ENCODE measurements at regions not wholly inside any gene's neighbourhood (a gene's known extent, or its start where the extent isn't known, plus 50 kb on each side); places are given as distances from the start of the nearest gene placed in this dataset.
"Not testable (repeated sequence)": the region's sequence is repeated elsewhere in the genome, so short reads cannot be mapped to it uniquely, and the experiment has no call there.

- no peak for ATAC-seq
- peaks cover 3% of the 10 kb centered on the region for H3K27me3 Mint-ChIP-seq (ENCODE audit: low read depth)
- no peak for DNase-seq
- no peak overlapping the region for H3K4me3 Mint-ChIP-seq
- ChIA-PET POLR2A (no interaction called here), CTCF (interaction anchor here (1.2 kb wide), 1 partner anchor 14 kb away, joined by 3 read pairs; no protein-coding TSS in a partner anchor)
- H3K36me3 Mint-ChIP-seq (ENCODE audit: low read depth): no peaks in the 10 kb centered on the region
- no peaks in the 10 kb centered on the region for H3K9me3 Mint-ChIP-seq (ENCODE audit: insufficient read depth)
- no peaks in the 10 kb centered on the region for H3K4me1 Mint-ChIP-seq (ENCODE audit: low read depth)
- no peak overlapping the region for H3K27ac Mint-ChIP-seq
These were observed 63.9 kb upstream of the PHLPP1 start for GRCh38 chr18:62651276-62652056.

DNA sequence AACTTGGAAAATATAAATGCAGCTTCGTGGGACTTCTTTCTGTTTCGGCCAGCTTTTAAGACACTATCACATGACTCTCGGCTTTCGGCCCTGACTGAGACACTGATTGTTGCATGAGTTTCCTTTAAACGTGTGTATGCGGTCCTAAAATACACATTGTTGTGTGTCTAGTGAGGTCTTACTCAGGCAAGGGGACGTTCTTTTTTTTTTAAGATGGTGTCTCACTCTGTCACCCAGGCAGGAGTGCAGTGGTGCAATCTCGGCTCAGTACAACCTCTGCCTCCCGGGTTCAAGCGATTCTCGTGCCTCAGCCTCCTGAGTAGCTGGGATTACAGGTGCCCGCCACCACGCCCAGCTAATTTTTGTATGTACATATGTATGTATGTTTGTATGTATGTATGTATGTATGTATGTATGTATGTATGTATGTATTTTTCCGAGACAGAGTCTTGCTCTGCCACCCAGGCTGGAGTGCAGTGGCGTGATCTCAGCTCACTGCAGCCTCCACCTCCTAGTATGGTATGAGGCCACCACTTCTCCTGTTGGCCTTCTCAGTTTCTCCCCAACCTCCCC, 63.2 kb upstream of the PHLPP1 start:
- DNase-seq; H3K9me3 Mint-ChIP-seq (ENCODE audit: insufficient read depth); H3K4me1 Mint-ChIP-seq (ENCODE audit: low read depth); H3K27me3 Mint-ChIP-seq (ENCODE audit: low read depth); H3K4me3 Mint-ChIP-seq; ATAC-seq; POLR2A ChIA-PET; H3K27ac Mint-ChIP-seq; H3K36me3 Mint-ChIP-seq (ENCODE audit: low read depth): not testable (repeated sequence)
- CTCF ChIA-PET: interaction anchor here (1.0 to 1.2 kb wide), 2 partner anchors 14 kb away, joined by 3 read pairs; no protein-coding TSS in a partner anchor

DNA sequence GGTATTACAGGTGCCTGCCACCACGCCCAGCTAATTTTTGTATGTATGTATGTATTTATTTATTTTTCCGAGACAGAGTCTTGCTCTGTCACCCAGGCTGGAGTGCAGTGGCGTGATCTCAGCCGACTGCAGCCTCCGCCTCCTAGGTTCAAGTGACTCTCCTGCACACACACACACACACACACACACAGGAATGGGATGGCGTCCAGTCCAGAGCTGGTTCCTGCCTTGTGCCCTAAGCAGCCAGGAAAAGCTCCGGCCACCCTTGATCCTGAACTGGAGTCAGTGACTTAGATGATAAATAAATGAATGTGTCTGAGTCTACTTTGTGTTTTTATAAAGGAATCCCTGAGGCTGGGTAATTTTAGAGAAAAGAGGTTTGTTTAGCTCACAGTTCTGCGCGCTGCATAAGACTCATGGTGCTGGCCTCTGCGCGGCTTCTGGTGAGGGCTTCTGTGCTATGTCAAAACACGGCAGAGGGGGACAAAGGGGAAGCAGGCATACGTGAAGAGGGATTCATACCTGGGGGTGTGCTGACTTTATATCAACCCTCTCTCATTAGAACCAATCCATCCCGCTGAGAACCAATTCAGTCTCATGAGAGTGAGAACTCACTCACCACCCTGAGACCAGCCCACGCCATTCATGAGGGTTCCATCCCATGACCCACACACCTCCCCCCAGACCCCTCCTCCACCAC, 59.7 kb upstream of the PHLPP1 start:
- H3K4me1 Mint-ChIP-seq (ENCODE audit: low read depth): no peaks in the 10 kb centered on the region

DNA sequence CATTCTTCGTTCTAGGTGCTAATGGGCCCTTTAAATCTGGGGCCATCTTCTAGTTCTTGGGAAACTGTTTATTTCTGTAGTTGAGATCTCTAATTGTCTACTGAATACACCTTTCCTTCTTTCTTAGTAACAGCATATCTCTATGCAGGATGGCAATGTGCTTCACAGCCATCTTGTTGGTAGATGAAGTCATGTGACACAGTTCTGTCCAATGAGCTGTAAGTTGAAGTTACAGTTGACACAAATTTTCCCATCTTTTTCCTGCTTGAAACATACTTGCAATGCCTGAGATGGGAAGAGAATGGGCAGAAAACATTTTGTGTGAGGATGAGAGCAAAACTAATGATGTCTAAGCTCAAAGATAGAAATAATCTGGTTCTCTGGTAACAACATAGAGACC, 57.3 kb upstream of the PHLPP1 start:
- Mint-ChIP-seq H3K36me3 (ENCODE audit: low read depth) (no peaks in the 10 kb centered on the region), H3K4me1 (ENCODE audit: low read depth) (no peaks in the 10 kb centered on the region)

More for the DNA sequence above, 59.7 kb upstream of the PHLPP1 start:
- Mint-ChIP-seq H3K27ac (no peak overlapping the region), H3K4me3 (no peak overlapping the region), H3K27me3 (ENCODE audit: low read depth) (peaks cover 3% of the 10 kb centered on the region), H3K36me3 (ENCODE audit: low read depth) (no peaks in the 10 kb centered on the region), H3K9me3 (ENCODE audit: insufficient read depth) (no peaks in the 10 kb centered on the region)
- ChIA-PET CTCF (no interaction called here), POLR2A (no interaction called here)
- no peak for ATAC-seq
- DNase-seq: no peak

DNA sequence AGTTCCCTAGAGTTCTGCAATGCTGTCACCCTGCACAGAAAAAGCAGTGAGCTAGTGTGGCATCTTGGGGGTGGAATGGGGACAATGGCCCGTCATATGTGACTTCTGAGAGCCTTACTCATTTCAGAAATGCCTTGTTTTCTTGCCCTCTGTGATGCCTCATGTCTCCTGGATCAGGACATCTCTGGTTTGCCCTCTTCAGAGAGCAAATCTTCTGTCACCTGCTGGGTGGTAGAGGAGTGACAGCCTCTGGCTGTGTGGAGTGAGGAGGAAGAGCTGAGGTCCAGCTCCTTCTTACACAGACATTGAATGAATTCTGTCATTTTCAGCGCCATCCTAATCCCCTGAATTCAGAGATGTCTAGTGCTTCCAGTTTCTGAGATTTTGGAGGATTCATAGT, 55.6 kb upstream of the PHLPP1 start:
- Mint-ChIP-seq H3K9me3 (ENCODE audit: insufficient read depth) (no peaks in the 10 kb centered on the region), H3K36me3 (ENCODE audit: low read depth) (no peaks in the 10 kb centered on the region), H3K4me1 (ENCODE audit: low read depth) (no peaks in the 10 kb centered on the region), H3K4me3 (no peak overlapping the region), H3K27ac (no peak overlapping the region), H3K27me3 (ENCODE audit: low read depth) (no peaks in the 10 kb centered on the region)
- CTCF ChIA-PET: no interaction called here
- DNase-seq (no peak), ATAC-seq (no peak)
- POLR2A ChIA-PET: no interaction called here

More for the DNA sequence above, 57.3 kb upstream of the PHLPP1 start:
- H3K9me3 Mint-ChIP-seq (ENCODE audit: insufficient read depth): no peaks in the 10 kb centered on the region
- DNase-seq: no peak
- no peaks in the 10 kb centered on the region for H3K27me3 Mint-ChIP-seq (ENCODE audit: low read depth)
- ChIA-PET POLR2A (no interaction called here), CTCF (no interaction called here)
- H3K4me3 Mint-ChIP-seq: no peak overlapping the region
- no peak for ATAC-seq
- H3K27ac Mint-ChIP-seq: no peak overlapping the region

DNA sequence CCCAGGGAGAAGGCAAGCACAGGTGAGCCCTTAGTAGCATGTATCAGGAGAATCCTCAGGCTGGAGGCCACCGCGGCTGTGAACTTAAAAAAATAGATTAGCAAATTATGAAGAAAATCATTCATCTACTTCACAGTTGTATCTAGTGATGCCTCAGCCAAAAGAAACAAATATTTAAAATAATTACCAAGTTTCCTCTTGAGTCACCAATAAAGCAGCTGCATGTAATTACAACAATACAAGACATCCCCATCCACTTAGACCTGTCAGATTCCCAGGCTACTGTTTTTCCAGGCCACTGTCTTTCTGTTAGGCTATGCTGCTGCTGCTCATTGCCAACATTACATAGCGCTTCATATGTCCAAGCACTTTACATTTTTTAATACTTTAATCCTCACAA, 54.6 kb upstream of the PHLPP1 start:
- no peak for ATAC-seq
- ChIA-PET POLR2A (no interaction called here), CTCF (no interaction called here)
- no peak for DNase-seq
- Mint-ChIP-seq H3K27ac (no peak overlapping the region), H3K4me1 (ENCODE audit: low read depth) (no peaks in the 10 kb centered on the region), H3K9me3 (ENCODE audit: insufficient read depth) (no peaks in the 10 kb centered on the region), H3K27me3 (ENCODE audit: low read depth) (no peaks in the 10 kb centered on the region), H3K36me3 (ENCODE audit: low read depth) (no peaks in the 10 kb centered on the region), H3K4me3 (no peak overlapping the region)

DNA sequence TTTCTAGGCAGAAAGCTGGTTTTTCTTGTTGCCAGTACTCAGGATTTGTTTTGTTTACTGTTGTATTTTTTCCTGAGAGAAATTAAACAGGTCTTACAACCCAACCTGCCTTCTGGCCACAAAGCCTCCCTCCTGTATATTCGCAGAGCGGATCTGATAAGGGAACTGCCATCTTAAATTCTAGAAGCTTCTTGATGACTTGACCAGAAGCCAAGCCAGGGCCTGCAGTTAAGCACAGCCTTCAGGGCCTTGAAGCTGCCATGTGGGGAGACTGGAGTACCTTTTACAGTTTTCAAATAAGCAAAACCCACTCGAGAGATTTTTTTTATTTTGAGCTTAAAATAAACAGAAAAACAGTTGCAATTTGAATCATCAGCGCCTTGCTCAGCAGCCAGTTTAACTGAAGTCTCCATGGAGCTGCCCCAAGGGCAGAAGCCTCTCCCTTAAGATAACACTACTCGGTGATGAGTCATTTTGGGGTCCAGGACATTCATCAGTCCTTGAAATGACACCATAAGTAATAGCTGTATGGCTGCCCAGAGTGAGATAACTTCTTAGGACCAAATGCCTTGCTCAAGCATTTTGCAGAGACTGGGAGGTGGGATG, 51.5 kb upstream of the PHLPP1 start:
- Mint-ChIP-seq H3K4me1 (ENCODE audit: low read depth) (no peaks in the 10 kb centered on the region), H3K4me3 (no peak overlapping the region), H3K27me3 (ENCODE audit: low read depth) (no peaks in the 10 kb centered on the region), H3K9me3 (ENCODE audit: insufficient read depth) (no peaks in the 10 kb centered on the region), H3K27ac (no peak overlapping the region), H3K36me3 (ENCODE audit: low read depth) (no peaks in the 10 kb centered on the region)
- ATAC-seq (no peak), DNase-seq (no peak)
- ChIA-PET CTCF (no interaction called here), POLR2A (no interaction called here)

DNA sequence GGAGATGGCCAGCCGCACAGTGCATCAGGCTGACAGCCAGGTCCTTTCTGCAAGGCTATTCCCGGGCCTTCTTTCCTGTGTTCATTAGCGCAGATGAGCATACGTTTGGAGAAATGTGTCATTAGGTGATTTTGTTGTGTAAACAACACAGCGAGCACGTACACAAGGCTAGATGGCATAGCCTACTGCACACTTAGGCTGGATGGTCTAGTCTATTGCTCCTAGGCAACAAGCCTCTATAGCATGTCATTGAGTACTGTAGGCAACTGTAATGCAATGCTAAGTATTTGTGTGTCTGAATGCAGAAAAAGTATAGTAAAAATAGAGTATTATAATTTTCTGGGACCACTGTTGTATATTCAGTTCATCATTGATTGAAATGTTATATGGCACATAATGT, 50.9 kb upstream of the PHLPP1 start:
- ATAC-seq: no peak
- DNase-seq: no peak
- H3K4me3 Mint-ChIP-seq: no peak overlapping the region
- H3K9me3 Mint-ChIP-seq (ENCODE audit: insufficient read depth): no peaks in the 10 kb centered on the region
- H3K27ac Mint-ChIP-seq: no peak overlapping the region
- H3K27me3 Mint-ChIP-seq (ENCODE audit: low read depth): no peaks in the 10 kb centered on the region
- H3K4me1 Mint-ChIP-seq (ENCODE audit: low read depth): no peaks in the 10 kb centered on the region
- CTCF ChIA-PET: no interaction called here
- POLR2A ChIA-PET: no interaction called here
- no peaks in the 10 kb centered on the region for H3K36me3 Mint-ChIP-seq (ENCODE audit: low read depth)

DNA sequence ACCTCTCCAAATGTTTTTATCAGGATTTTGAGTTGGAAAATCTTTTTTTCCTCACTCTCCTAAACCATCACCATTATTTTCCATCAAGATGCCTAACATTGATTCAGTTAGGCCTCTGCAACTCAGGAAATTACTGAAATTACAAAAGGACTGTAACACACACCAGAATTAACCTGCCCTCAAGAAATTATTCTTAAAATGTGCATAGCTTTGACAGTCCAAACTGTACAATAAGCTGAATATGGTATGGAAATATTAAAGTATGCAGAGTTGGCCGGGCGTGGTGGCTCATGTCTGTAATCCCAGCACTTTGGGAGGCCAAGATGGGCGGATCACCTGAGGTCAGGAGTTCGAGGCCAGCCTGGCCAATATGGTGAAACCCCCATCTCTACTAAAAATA, 50.2 kb upstream of the PHLPP1 start:
- ChIA-PET CTCF (no interaction called here), POLR2A (no interaction called here)
- H3K27ac Mint-ChIP-seq: no peak overlapping the region
- DNase-seq: no peak
- no peak for ATAC-seq
- H3K4me3 Mint-ChIP-seq: no peak overlapping the region
- no peaks in the 10 kb centered on the region for H3K27me3 Mint-ChIP-seq (ENCODE audit: low read depth)
- no peaks in the 10 kb centered on the region for H3K4me1 Mint-ChIP-seq (ENCODE audit: low read depth)
- no peaks in the 10 kb centered on the region for H3K36me3 Mint-ChIP-seq (ENCODE audit: low read depth)
- H3K9me3 Mint-ChIP-seq (ENCODE audit: insufficient read depth): no peaks in the 10 kb centered on the region

Data from activated CD8-positive, alpha-beta T cell treated with anti-CD3 and anti-CD28 coated beads, Interleukin-2, amount 10 ng/mL, durations not matched to agents 7 days and 5 days (primary cell).